ENCODE measurements at regions not wholly inside any gene's neighbourhood (a gene's known extent, or its start where the extent isn't known, plus 50 kb on each side); places are given as distances from the start of the nearest gene placed in this dataset.

GRCh38 chr16:52914428-52914827 lies 138.3 kb downstream of the CHD9NB start:
- Histone ChIP-seq H3K9me3 (replicated peaks; ENCODE audit: control insufficient read depth, insufficient read depth, low read length) (no peaks in the 10 kb centered on the region), H3K4me2 (ENCODE audit: control insufficient read depth, insufficient read depth) (no peak overlapping the region), H2AFZ (ENCODE audit: control insufficient read depth, low read depth, low read length) (no peak overlapping the region), H3K36me3 (ENCODE audit: control insufficient read depth in 2 of 2, insufficient read depth in 2 of 2, low read length in 1 of 2) (no peaks in the 10 kb centered on the region), H4K20me1 (ENCODE audit: control insufficient read depth, insufficient read depth) (no peaks in the 10 kb centered on the region), H3K27me3 (replicated peaks in 1 of 2; ENCODE audit: control insufficient read depth in 2 of 2, insufficient read depth in 2 of 2, low read length in 1 of 2) (no peaks in the 10 kb centered on the region), H3K4me3 (no peak overlapping the region), H3K27ac (ENCODE audit: control insufficient read depth, insufficient read depth) (no peak overlapping the region), H3K79me2 (ENCODE audit: control insufficient read depth, insufficient read depth, low read length) (no peaks in the 10 kb centered on the region), H3K9ac (ENCODE audit: control insufficient read depth, insufficient read depth, low read length) (no peak overlapping the region), H3K4me1 (ENCODE audit: control insufficient read depth, insufficient read depth, low read length) (no peaks in the 10 kb centered on the region)
- TF ChIP-seq NR2C1 (IDR thresholded peaks at IDR 0.05) (no peak), ZNF217 (IDR thresholded peaks at IDR 0.05) (no peak), CHD4 (IDR thresholded peaks at IDR 0.05) (no peak), ATF2 (IDR thresholded peaks at IDR 0.05; ENCODE audit: low read length) (no peak), CBX5 (IDR thresholded peaks at IDR 0.05; ENCODE audit: low read depth) (no peak), BHLHE40 (IDR thresholded peaks at IDR 0.05; ENCODE audit: borderline replicate concordance in 1 of 2, low read depth in 2 of 2, low read length in 1 of 2) (no peak), MTA3 (IDR thresholded peaks at IDR 0.05; ENCODE audit: borderline replicate concordance, low read length) (no peak), SIN3A (IDR thresholded peaks at IDR 0.05; ENCODE audit: low read depth, low read length) (no peak), SRF (IDR thresholded peaks at IDR 0.05; ENCODE audit: low read depth in 2 of 2, low read length in 2 of 2) (no peak), ZNF207 (IDR thresholded peaks at IDR 0.05; ENCODE audit: borderline replicate concordance) (no peak), BACH1 (IDR thresholded peaks at IDR 0.05; ENCODE audit: borderline replicate concordance) (no peak), GABPA (IDR thresholded peaks at IDR 0.05; ENCODE audit: low read depth) (no peak), EED (IDR thresholded peaks at IDR 0.05; ENCODE audit: low read depth) (no peak), MEF2B (IDR thresholded peaks at IDR 0.05; ENCODE audit: partially characterized antibody, poor library complexity, severe bottlenecking) (no peak), BCLAF1 (IDR thresholded peaks at IDR 0.05) (no peak), MYB (IDR thresholded peaks at IDR 0.05; ENCODE audit: borderline replicate concordance, low read depth, low read length) (no peak), USF1 (IDR thresholded peaks at IDR 0.05; ENCODE audit: borderline replicate concordance, extremely low read length, insufficient read depth, low read depth, low read length) (no peak)
- SMC1A ChIA-PET (ENCODE audit: uncharacterized antibody, unreplicated experiment), result interaction anchor here (0.7 to 7.3 kb wide), 8 partner anchors 13 to 845 kb away, joined by 3 to 85 read pairs (median 4); no protein-coding TSS in a partner anchor
- BruUV-seq (replicated peaks), result no TSS peak
- WGBS (ENCODE audit: insufficient coverage, insufficient replicate concordance, low lambda C conversion rate, missing lambda C conversion rate), result 0% methylated on average over 2 of the region's 2 CpGs
- POLR2A ChIA-PET, result no interaction called here
- ATAC-seq, result peak; percentile 45
- CTCF ChIA-PET, result interaction anchor here (0.7 to 6.0 kb wide), 8 partner anchors 9 to 846 kb away, joined by 3 to 113 read pairs (median 4); no protein-coding TSS in a partner anchor
- intact Hi-C loops (cut with micrococcal nuclease; ENCODE audit: unreplicated experiment), result no loop called here
- RAD21 ChIA-PET (ENCODE audit: unreplicated experiment), result interaction anchor here (0.5 to 6.2 kb wide), 2 partner anchors 629 to 723 kb away, joined by 3 to 65 read pairs; no protein-coding TSS in a partner anchor
- no peak for DNase-seq (ENCODE audit: low read depth, low spot score)
- in situ Hi-C loops (cut with MboI), result loop anchor here (5.0 kb wide), 1 partner anchor 722 kb away; no protein-coding TSS in a partner anchor
- FAIRE-seq, result no peak

Data from GM12878 (cell line).